PC-3 (cell line): ENCODE measurements at regions not wholly inside any gene's neighbourhood (a gene's known extent, or its start where the extent isn't known, plus 50 kb on each side); places are given as distances from the start of the nearest gene placed in this dataset.
A peak's percentile ranks its signal among the peaks of the same experiment; 100 is the strongest.

ENCODE experiments used
- ATAC-seq: fragments of 200-7000 bp; cut with Tn5 transposase; 2 replicates; pipeline ENCODE4 v1.9.1; 2020; ENCODE audit warnings: mild to moderate bottlenecking, moderate library complexity
- BruUV-seq: library from RNA; stranded (reverse); fragments of 400-500 nt; replicated peaks from 2 replicates; lab custom pipeline; 2021; lab: Mats Ljungman, UMichigan
- CTCF ChIA-PET: fragments of 300-600 bp; sonication (Branson Sonifier 250); formaldehyde crosslinking; loops from one replicate; lab custom pipeline; 2022; ENCODE audit warnings: antibody characterized with exemption; lab: Charles Lee
- POLR2A ChIA-PET: fragments of 300-600 bp; sonication (Branson Sonifier 250); formaldehyde crosslinking; loops from one replicate; lab custom pipeline; 2022; ENCODE audit warnings: antibody characterized with exemption; ENCODE audit not compliant: unreplicated experiment; lab: Charles Lee
- DNase-seq: peaks from one replicate; pipeline ENCODE4 v3.0.0-alpha.2; 2015
- H2AFZ ChIP-seq: fragments of 300-600 bp; sonication (generic); 2 replicates; pipeline ENCODE4 v1.6.0; 2016; ENCODE audit warnings: antibody characterized with exemption, low read length
- H3F3A ChIP-seq: fragments of 300-600 bp; sonication (generic); one replicate; pipeline ENCODE4 v1.6.0; 2017; ENCODE audit warnings: antibody characterized with exemption, low read length, control low read depth, mild to moderate bottlenecking; ENCODE audit not compliant: unreplicated experiment
- H3K27ac ChIP-seq: fragments of 300-600 bp; sonication (generic); 2 replicates; pipeline ENCODE4 v1.5.1; 2016; ENCODE audit warnings: mild to moderate bottlenecking, low read length
- H3K27me3 ChIP-seq: fragments of 300-600 bp; sonication (generic); 2 replicates; pipeline ENCODE4 v1.6.1; 2016; ENCODE audit warnings: low read length, mixed read lengths
- H3K36me3 ChIP-seq: fragments of 300-600 bp; sonication (generic); 2 replicates; pipeline ENCODE4 v1.6.1; 2016; ENCODE audit warnings: low read depth, mixed run types, low read length, mixed read lengths
- H3K4me1 ChIP-seq: fragments of 300-600 bp; sonication (generic); 2 replicates; pipeline ENCODE4 v1.5.1; 2016; ENCODE audit warnings: low read length; ENCODE audit not compliant: insufficient read depth
- H3K4me2 ChIP-seq: fragments of 300-600 bp; sonication (generic); 2 replicates; pipeline ENCODE4 v1.6.0; 2016; ENCODE audit warnings: low read length
- H3K4me3 ChIP-seq: fragments of 300-600 bp; sonication (generic); 2 replicates; pipeline ENCODE4 v1.5.1; 2016; ENCODE audit warnings: mild to moderate bottlenecking, low read length, mixed read lengths
- H3K79me2 ChIP-seq: fragments of 300-600 bp; sonication (generic); 2 replicates; pipeline ENCODE4 v1.6.1; 2017; ENCODE audit warnings: low read length, mixed read lengths
- H3K9ac ChIP-seq: fragments of 300-600 bp; sonication (generic); 2 replicates; pipeline ENCODE4 v1.6.0; 2016; ENCODE audit warnings: mild to moderate bottlenecking, low read length
- H3K9me2 ChIP-seq: fragments of 300-600 bp; sonication (generic); replicated peaks from 2 replicates; pipeline ENCODE4 v1.6.1; 2016; ENCODE audit warnings: mixed run types, low read length, mixed read lengths
- H3K9me3 ChIP-seq: fragments of 300-600 bp; sonication (generic); 2 replicates; pipeline ENCODE4 v1.6.1; 2016; ENCODE audit warnings: low read length, mixed read lengths
- H4K20me1 ChIP-seq: fragments of 300-600 bp; sonication (generic); 2 replicates; pipeline ENCODE4 v1.6.1; 2016; ENCODE audit warnings: low read length, mixed read lengths
- EZH2 ChIP-seq: fragments of 300-600 bp; sonication (generic); IDR thresholded peaks from one replicate; pipeline ENCODE4 v1.6.1; 2017; ENCODE audit warnings: antibody characterized with exemption, mild to moderate bottlenecking, low read length; ENCODE audit not compliant: unreplicated experiment
- EZH2phosphoT487 ChIP-seq: fragments of 300-600 bp; sonication (generic); IDR thresholded peaks from 2 replicates; pipeline ENCODE4 v1.6.1; 2018; ENCODE audit warnings: mild to moderate bottlenecking, antibody characterized with exemption, low read length, borderline replicate concordance
- intact Hi-C: fragments of 100-400 bp; cut with micrococcal nuclease; formaldehyde crosslinking; loops from 2 replicates; pipeline ENCODE4 v1.9.0; 2023
- TF ChIP-seq, protein P1 (sequence below): fragments of 300-600 bp; sonication (generic); conservative IDR thresholded peaks from 2 replicates; pipeline ENCODE4 v1.5.1; 2017; ENCODE audit warnings: antibody characterized with exemption, low read depth, mild to moderate bottlenecking, low read length

DNA sequence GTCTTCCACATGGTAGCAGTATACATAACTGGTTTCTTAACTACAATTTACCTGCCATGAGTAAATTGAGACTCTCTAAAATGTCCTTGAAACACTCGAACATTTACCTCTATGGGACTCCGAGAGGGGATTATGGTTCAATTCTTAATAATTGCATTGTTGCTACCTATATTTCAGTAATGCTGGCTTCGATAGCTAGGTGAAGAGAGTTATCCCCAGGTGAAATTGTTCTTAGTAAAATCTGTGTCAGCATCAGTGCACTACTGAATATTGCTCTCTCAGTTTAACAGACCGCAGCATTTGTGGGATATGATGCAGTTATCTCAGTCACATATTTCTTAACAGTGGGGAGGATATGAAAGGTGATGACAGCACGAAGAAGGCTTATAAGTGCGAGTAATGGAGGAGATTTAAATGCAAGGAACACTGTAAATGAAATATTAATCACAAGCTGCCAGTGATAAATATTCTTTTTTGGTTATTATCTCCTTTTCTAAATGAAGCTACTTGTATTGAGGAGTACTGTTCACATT is 801.9 kb downstream of the BRINP3 start:
- Histone ChIP-seq H3K4me1 (no peaks in the 10 kb centered on the region), H3K27me3 (no peaks in the 10 kb centered on the region), H3F3A (no peaks in the 10 kb centered on the region), H3K9ac (no peak overlapping the region), H2AFZ (no peak overlapping the region), H3K36me3 (no peaks in the 10 kb centered on the region), H3K4me2 (no peak overlapping the region), H3K79me2 (no peaks in the 10 kb centered on the region), H3K27ac (no peak overlapping the region), H3K9me2 (no peaks in the 10 kb centered on the region), H3K9me3 (no peaks in the 10 kb centered on the region), H3K4me3 (no peak overlapping the region), H4K20me1 (no peaks in the 10 kb centered on the region)
- BruUV-seq: no TSS peak
- ATAC-seq: no peak
- POLR2A ChIA-PET: no interaction called here
- CTCF ChIA-PET: no interaction called here
- intact Hi-C loops: no loop called here
- no peak for TF ChIP-seq EZH2
- TF ChIP-seq, protein P1, sequence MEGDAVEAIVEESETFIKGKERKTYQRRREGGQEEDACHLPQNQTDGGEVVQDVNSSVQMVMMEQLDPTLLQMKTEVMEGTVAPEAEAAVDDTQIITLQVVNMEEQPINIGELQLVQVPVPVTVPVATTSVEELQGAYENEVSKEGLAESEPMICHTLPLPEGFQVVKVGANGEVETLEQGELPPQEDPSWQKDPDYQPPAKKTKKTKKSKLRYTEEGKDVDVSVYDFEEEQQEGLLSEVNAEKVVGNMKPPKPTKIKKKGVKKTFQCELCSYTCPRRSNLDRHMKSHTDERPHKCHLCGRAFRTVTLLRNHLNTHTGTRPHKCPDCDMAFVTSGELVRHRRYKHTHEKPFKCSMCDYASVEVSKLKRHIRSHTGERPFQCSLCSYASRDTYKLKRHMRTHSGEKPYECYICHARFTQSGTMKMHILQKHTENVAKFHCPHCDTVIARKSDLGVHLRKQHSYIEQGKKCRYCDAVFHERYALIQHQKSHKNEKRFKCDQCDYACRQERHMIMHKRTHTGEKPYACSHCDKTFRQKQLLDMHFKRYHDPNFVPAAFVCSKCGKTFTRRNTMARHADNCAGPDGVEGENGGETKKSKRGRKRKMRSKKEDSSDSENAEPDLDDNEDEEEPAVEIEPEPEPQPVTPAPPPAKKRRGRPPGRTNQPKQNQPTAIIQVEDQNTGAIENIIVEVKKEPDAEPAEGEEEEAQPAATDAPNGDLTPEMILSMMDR: no peak
- TF ChIP-seq EZH2phosphoT487: no peak
- no peak for DNase-seq

DNA sequence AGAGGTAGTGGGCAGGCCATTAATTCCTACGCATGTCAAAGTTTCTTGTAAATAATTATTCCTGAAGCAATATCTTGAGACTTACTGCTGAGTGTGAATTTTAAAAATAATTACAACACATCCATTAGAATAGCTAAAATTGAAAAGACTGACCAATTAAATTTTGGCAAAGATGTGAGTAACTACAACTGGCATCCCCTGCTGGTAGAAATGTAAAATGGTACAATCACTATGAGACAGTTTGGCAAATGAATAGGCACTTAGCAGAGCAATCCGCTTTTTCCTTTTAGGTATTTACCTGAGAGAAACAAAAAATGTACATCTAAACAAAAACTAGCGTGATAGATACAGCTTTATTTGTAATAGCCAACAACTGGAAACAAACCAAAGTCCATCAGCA is 798.9 kb downstream of the BRINP3 start:
- no peaks in the 10 kb centered on the region for H3F3A ChIP-seq
- H3K27ac ChIP-seq: no peak overlapping the region
- intact Hi-C loops: no loop called here
- no peak overlapping the region for H3K4me3 ChIP-seq
- no peaks in the 10 kb centered on the region for H3K36me3 ChIP-seq
- H3K4me2 ChIP-seq: no peak overlapping the region
- ATAC-seq (no peak), DNase-seq (peak; percentile 30)
- H3K4me1 ChIP-seq: no peaks in the 10 kb centered on the region
- ChIA-PET POLR2A (interaction anchor here (0.6 kb wide), 1 partner anchor 507 kb away, joined by 3 read pairs; no protein-coding TSS in a partner anchor), CTCF (no interaction called here)
- H3K9me2 ChIP-seq: no peaks in the 10 kb centered on the region
- H3K9me3 ChIP-seq: no peaks in the 10 kb centered on the region
- no peak overlapping the region for H3K9ac ChIP-seq
- H3K27me3 ChIP-seq: no peaks in the 10 kb centered on the region
- TF ChIP-seq, protein P1: peak; percentile 66
- TF ChIP-seq EZH2: no peak
- no peaks in the 10 kb centered on the region for H4K20me1 ChIP-seq
- BruUV-seq: no TSS peak
- H3K79me2 ChIP-seq: no peaks in the 10 kb centered on the region
- H2AFZ ChIP-seq: no peak overlapping the region

DNA sequence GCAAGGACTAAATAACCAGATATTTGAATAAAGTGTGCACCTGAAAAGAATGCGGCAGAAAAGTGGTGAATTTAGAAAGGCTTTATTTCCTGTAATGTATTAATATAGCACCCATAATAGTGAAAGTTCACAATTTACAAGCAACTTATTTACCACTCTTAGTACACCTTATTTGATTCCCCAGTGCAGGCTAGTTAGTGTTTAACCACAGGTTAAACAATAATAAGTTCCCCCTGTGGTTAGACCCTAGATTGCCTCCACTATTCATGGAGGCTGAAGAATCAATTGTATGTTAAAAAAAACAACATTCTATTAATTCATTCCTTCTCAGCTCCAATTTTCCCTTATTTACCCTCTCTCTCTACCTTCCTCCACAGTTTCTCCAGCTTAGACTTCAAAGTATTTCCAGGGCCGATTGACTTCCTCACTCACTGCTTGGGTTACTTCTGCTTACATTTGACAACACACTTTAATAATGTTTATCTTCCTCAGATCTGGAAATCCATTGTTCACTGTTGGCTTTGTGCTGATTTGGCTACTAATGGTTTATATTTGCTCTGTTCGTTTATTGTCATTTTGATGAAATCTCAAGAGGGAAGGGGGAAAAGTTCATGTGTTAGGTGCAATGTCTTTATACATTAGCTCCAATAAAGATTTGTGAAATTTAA is 796.3 kb downstream of the BRINP3 start:
- no peaks in the 10 kb centered on the region for H3K4me1 ChIP-seq
- no peak overlapping the region for H3K4me2 ChIP-seq
- H3K4me3 ChIP-seq: no peak overlapping the region
- no TSS peak for BruUV-seq
- no peak overlapping the region for H3K27ac ChIP-seq
- no peak for TF ChIP-seq EZH2
- TF ChIP-seq, protein P1: no peak
- no peak for TF ChIP-seq EZH2phosphoT487
- no peak for DNase-seq
- H3K79me2 ChIP-seq: no peaks in the 10 kb centered on the region
- CTCF ChIA-PET: no interaction called here
- peak; percentile 60 for ATAC-seq
- no peaks in the 10 kb centered on the region for H3F3A ChIP-seq
- no peaks in the 10 kb centered on the region for H3K9me3 ChIP-seq
- no peaks in the 10 kb centered on the region for H3K27me3 ChIP-seq
- H3K36me3 ChIP-seq: no peaks in the 10 kb centered on the region
- H3K9me2 ChIP-seq: no peaks in the 10 kb centered on the region
- H4K20me1 ChIP-seq: no peaks in the 10 kb centered on the region
- no peak overlapping the region for H2AFZ ChIP-seq
- H3K9ac ChIP-seq: no peak overlapping the region
- intact Hi-C loops: loop anchor here (5.0 kb wide), 1 partner anchor 249 kb away; no protein-coding TSS in a partner anchor
- POLR2A ChIA-PET: no interaction called here
